ENCODE measurements at regions not wholly inside any gene's neighbourhood (a gene's known extent, or its start where the extent isn't known, plus 50 kb on each side); places are given as distances from the start of the nearest gene placed in this dataset.

DNA sequence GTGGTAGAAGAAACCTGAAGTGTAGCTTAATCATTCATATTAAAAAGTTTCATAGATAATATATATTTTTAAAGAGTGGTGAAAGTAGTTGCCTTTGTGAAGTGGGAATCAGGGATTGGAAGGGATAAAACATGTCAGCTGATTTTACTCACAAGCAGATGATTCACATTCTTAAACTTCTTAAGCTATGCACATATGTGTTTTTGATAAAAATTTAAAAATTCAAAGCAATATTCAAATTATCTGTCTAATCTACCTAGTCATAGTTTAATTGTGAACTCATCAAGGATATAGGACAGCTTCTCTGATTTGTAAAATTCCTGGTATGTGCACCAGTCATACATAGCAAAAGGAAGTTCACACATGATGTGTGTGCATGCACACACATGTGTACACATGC, 520.6 kb upstream of the PITX2 start:
- CTCF ChIA-PET: no interaction called here
- in situ Hi-C loops (cut with MboI; ENCODE audit: low sequenced_read_pairs): no loop called here
- dilution Hi-C loops (cut with HindIII; ENCODE audit: low sequenced_read_pairs, unreplicated experiment): no loop called here

More for the DNA sequence above, 520.6 kb upstream of the PITX2 start:
- Histone ChIP-seq H3K4me2 (ENCODE audit: low read depth, low read length) (no peak overlapping the region), H3K9me1 (ENCODE audit: insufficient read depth, low read length) (no peaks in the 10 kb centered on the region), H3K23ac (ENCODE audit: low read depth, low read length) (no peak overlapping the region), H3K9me3 (ENCODE audit: control insufficient read depth, insufficient read depth, low read length) (no peaks in the 10 kb centered on the region), H3K27ac (ENCODE audit: insufficient read depth, low read length) (no peak overlapping the region), H3K18ac (ENCODE audit: low read depth, low read length) (no peak overlapping the region), H3K14ac (replicated peaks; ENCODE audit: low read depth, low read length) (no peak overlapping the region), H3K56ac (ENCODE audit: extremely low read depth, insufficient read depth, low read length) (no peak overlapping the region), H3K4me1 (ENCODE audit: control insufficient read depth, insufficient read depth, low read length) (no peaks in the 10 kb centered on the region), H3K27me3 (ENCODE audit: control insufficient read depth, insufficient read depth, low read length) (no peaks in the 10 kb centered on the region), H2BK20ac (ENCODE audit: low read depth, low read length) (no peak overlapping the region), H4K8ac (ENCODE audit: low read depth in 2 of 2, low read length in 2 of 2) (no peak overlapping the region), H2BK15ac (ENCODE audit: low read depth, low read length) (no peak overlapping the region), H3K4ac (ENCODE audit: low read depth, low read length) (no peak overlapping the region), H2BK120ac (ENCODE audit: low read depth, low read length) (no peak overlapping the region), H4K20me1 (ENCODE audit: insufficient read depth, low read length) (no peaks in the 10 kb centered on the region), H3K4me3 (ENCODE audit: insufficient read depth, low read depth, low read length) (no peak overlapping the region), H4K91ac (ENCODE audit: insufficient read depth, low read depth, low read length) (no peak overlapping the region), H4K5ac (ENCODE audit: low read depth, low read length) (no peak overlapping the region), H2AK9ac (replicated peaks; ENCODE audit: low read depth, low read length, poor library complexity) (no peak overlapping the region), H2AFZ (replicated peaks; ENCODE audit: low read length, poor library complexity) (no peak overlapping the region), H3K9ac (ENCODE audit: low read depth, low read length) (no peak overlapping the region), H3K79me1 (ENCODE audit: low read depth in 1 of 2, low read length in 2 of 2) (no peaks in the 10 kb centered on the region), H2BK5ac (ENCODE audit: low read depth, low read length, poor library complexity, severe bottlenecking) (no peak overlapping the region), H2AK5ac (ENCODE audit: low read depth, low read length) (no peak overlapping the region), H3K36me3 (ENCODE audit: control insufficient read depth, insufficient read depth, low read length) (no peaks in the 10 kb centered on the region)
- ATAC-seq (ENCODE audit: low read depth) (no peak), DNase-seq (no peak)
- TF ChIP-seq BHLHE40 (IDR thresholded peaks at IDR 0.05; ENCODE audit: low read depth, low read length) (no peak), CTCF (conservative IDR thresholded peaks at IDR 0.05; ENCODE audit: low read depth, low read length) (no peak), MAFK (IDR thresholded peaks at IDR 0.05; ENCODE audit: low read depth, low read length) (no peak), RAD21 (IDR thresholded peaks at IDR 0.05; ENCODE audit: low read length) (no peak), FOS (IDR thresholded peaks at IDR 0.05; ENCODE audit: low read depth, low read length) (no peak), RFX5 (IDR thresholded peaks at IDR 0.05; ENCODE audit: low read depth, low read length) (no peak), RCOR1 (IDR thresholded peaks at IDR 0.05; ENCODE audit: insufficient replicate concordance, low read length) (no peak), NFE2L2 (IDR thresholded peaks at IDR 0.05; ENCODE audit: low read depth, low read length) (no peak), MAZ (IDR thresholded peaks at IDR 0.05; ENCODE audit: borderline replicate concordance, low read depth, low read length) (no peak), CHD1 (IDR thresholded peaks at IDR 0.05; ENCODE audit: low read depth, low read length) (no peak)
- TF ChIP-seq, protein P1, sequence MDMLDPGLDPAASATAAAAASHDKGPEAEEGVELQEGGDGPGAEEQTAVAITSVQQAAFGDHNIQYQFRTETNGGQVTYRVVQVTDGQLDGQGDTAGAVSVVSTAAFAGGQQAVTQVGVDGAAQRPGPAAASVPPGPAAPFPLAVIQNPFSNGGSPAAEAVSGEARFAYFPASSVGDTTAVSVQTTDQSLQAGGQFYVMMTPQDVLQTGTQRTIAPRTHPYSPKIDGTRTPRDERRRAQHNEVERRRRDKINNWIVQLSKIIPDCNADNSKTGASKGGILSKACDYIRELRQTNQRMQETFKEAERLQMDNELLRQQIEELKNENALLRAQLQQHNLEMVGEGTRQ (IDR thresholded peaks at IDR 0.05; ENCODE audit: low read depth, low read length): no peak
- POLR2A ChIA-PET (ENCODE audit: unreplicated experiment): no interaction called here
- BruUV-seq (replicated peaks): no TSS peak
- intact Hi-C loops (cut with micrococcal nuclease): loop anchor here (10.0 kb wide), 1 partner anchor 891 kb away; no protein-coding TSS in a partner anchor

Measured in IMR-90 (cell line).